Karpas-422 (cell line): ENCODE measurements at regions not wholly inside any gene's neighbourhood (a gene's known extent, or its start where the extent isn't known, plus 50 kb on each side); places are given as distances from the start of the nearest gene placed in this dataset.

Source experiments
- DNase-seq: peaks from one replicate; pipeline ENCODE4 v3.0.0-alpha.2; 2015
- H2AFZ ChIP-seq: fragments of 200-600 bp; sonication (generic); 2 replicates; pipeline ENCODE4 v1.6.1; 2014; ENCODE audit warnings: antibody characterized with exemption, low read length, mixed read lengths
- H3K27ac ChIP-seq: fragments of 200-600 bp; sonication (generic); 2 replicates; pipeline ENCODE4 v1.5.1; 2014; ENCODE audit warnings: mild to moderate bottlenecking, low read length, moderate library complexity
- H3K27me3 ChIP-seq: fragments of 200-600 bp; sonication (generic); 2 replicates; pipeline ENCODE4 v1.6.1; 2014; ENCODE audit warnings: low read length, mixed read lengths
- H3K36me3 ChIP-seq: fragments of 200-600 bp; sonication (generic); 2 replicates; pipeline ENCODE4 v1.6.1; 2014; ENCODE audit warnings: low read length, mixed read lengths; ENCODE audit not compliant: insufficient read depth
- H3K4me1 ChIP-seq: fragments of 200-600 bp; sonication (generic); 2 replicates; pipeline ENCODE4 v1.6.1; 2014; ENCODE audit warnings: mild to moderate bottlenecking, low read length, mixed read lengths
- H3K4me2 ChIP-seq: fragments of 200-600 bp; sonication (generic); 2 replicates; pipeline ENCODE4 v1.6.1; 2014; ENCODE audit warnings: low read length, low read depth, mild to moderate bottlenecking; ENCODE audit not compliant: poor library complexity, severe bottlenecking
- H3K4me3 ChIP-seq: fragments of 200-600 bp; sonication (generic); 2 replicates; pipeline ENCODE4 v1.5.1; 2014; ENCODE audit warnings: mild to moderate bottlenecking, antibody characterized with exemption, low read length, mixed read lengths
- H3K79me2 ChIP-seq: fragments of 200-600 bp; sonication (generic); 2 replicates; pipeline ENCODE4 v1.6.1; 2014; ENCODE audit warnings: mild to moderate bottlenecking, low read length, mixed read lengths
- H3K9ac ChIP-seq: fragments of 200-600 bp; sonication (generic); 2 replicates; pipeline ENCODE4 v1.6.0; 2014; ENCODE audit warnings: low read length
- H3K9me2 ChIP-seq: fragments of 200-600 bp; sonication (generic), shearing (Covaris generic); replicated peaks from 2 replicates; pipeline ENCODE4 v1.6.0; 2014; ENCODE audit warnings: mild to moderate bottlenecking, low read length, moderate library complexity; ENCODE audit not compliant: insufficient read depth
- H3K9me3 ChIP-seq: fragments of 300-700, 200-600 bp; sonication (generic); 2 replicates; pipeline ENCODE4 v1.6.1; 2014; ENCODE audit warnings: low read length, mixed read lengths
- H4K20me1 ChIP-seq: fragments of 200-600 bp; sonication (generic); 2 replicates; pipeline ENCODE4 v1.6.1; 2014; ENCODE audit warnings: mild to moderate bottlenecking, antibody characterized with exemption, low read length, low read depth; ENCODE audit not compliant: insufficient read depth

- no peak overlapping the region for H3K27ac ChIP-seq
- H3K9ac ChIP-seq = no peak overlapping the region
- no peak overlapping the region for H3K4me2 ChIP-seq
- no peak overlapping the region for H2AFZ ChIP-seq
- DNase-seq = no peak
- no peaks in the 10 kb centered on the region for H4K20me1 ChIP-seq
- no peaks in the 10 kb centered on the region for H3K36me3 ChIP-seq
- H3K9me2 ChIP-seq = no peaks in the 10 kb centered on the region
- no peaks in the 10 kb centered on the region for H3K27me3 ChIP-seq
- H3K4me3 ChIP-seq = no peak overlapping the region
- no peaks in the 10 kb centered on the region for H3K79me2 ChIP-seq
- no peaks in the 10 kb centered on the region for H3K9me3 ChIP-seq
- H3K4me1 ChIP-seq = no peaks in the 10 kb centered on the region
Observed at GRCh38 chr22:34855471-34855870, 210.5 kb upstream of the ISX start.

- Histone ChIP-seq H3K36me3 (no peaks in the 10 kb centered on the region), H2AFZ (no peak overlapping the region), H4K20me1 (no peaks in the 10 kb centered on the region), H3K27ac (no peak overlapping the region), H3K9ac (no peak overlapping the region), H3K9me3 (no peaks in the 10 kb centered on the region), H3K27me3 (no peaks in the 10 kb centered on the region), H3K4me2 (no peak overlapping the region), H3K79me2 (no peaks in the 10 kb centered on the region), H3K4me1 (no peaks in the 10 kb centered on the region), H3K4me3 (no peak overlapping the region), H3K9me2 (no peaks in the 10 kb centered on the region)
- no peak for DNase-seq
Observed at GRCh38 chr22:34858066-34858465, 207.9 kb upstream of the ISX start.

- Histone ChIP-seq H4K20me1 (no peaks in the 10 kb centered on the region), H3K4me2 (no peak overlapping the region), H3K27me3 (no peaks in the 10 kb centered on the region), H3K9ac (no peak overlapping the region), H3K9me3 (no peaks in the 10 kb centered on the region), H2AFZ (no peak overlapping the region), H3K9me2 (no peaks in the 10 kb centered on the region), H3K79me2 (no peaks in the 10 kb centered on the region), H3K27ac (no peak overlapping the region), H3K4me3 (no peak overlapping the region), H3K36me3 (no peaks in the 10 kb centered on the region), H3K4me1 (no peaks in the 10 kb centered on the region)
- DNase-seq = no peak
Observed at GRCh38 chr22:34861787-34862186, 204.2 kb upstream of the ISX start.

- Histone ChIP-seq H3K27ac (no peak overlapping the region), H3K27me3 (no peaks in the 10 kb centered on the region)
Observed at GRCh38 chr22:34866081-34866480, 199.9 kb upstream of the ISX start.

GRCh38 chr22:34866495-34867131 lies 199.3 kb upstream of the ISX start:
- H3K27ac ChIP-seq = no peak overlapping the region
- H3K27me3 ChIP-seq = no peaks in the 10 kb centered on the region
- H2AFZ ChIP-seq = no peak overlapping the region
- H3K79me2 ChIP-seq = no peaks in the 10 kb centered on the region
- H3K9ac ChIP-seq = no peak overlapping the region
- no peak overlapping the region for H3K4me2 ChIP-seq
- no peaks in the 10 kb centered on the region for H3K9me2 ChIP-seq
- H3K9me3 ChIP-seq = no peaks in the 10 kb centered on the region
- peak; percentile 9 for DNase-seq
- no peaks in the 10 kb centered on the region for H4K20me1 ChIP-seq
- no peak overlapping the region for H3K4me3 ChIP-seq
- H3K36me3 ChIP-seq = no peaks in the 10 kb centered on the region
- no peaks in the 10 kb centered on the region for H3K4me1 ChIP-seq

More at GRCh38 chr22:34866081-34866480, 199.9 kb upstream of the ISX start:
- no peaks in the 10 kb centered on the region for H3K36me3 ChIP-seq
- DNase-seq = no peak
- no peak overlapping the region for H3K4me3 ChIP-seq
- H3K9me3 ChIP-seq = no peaks in the 10 kb centered on the region
- H2AFZ ChIP-seq = no peak overlapping the region
- no peak overlapping the region for H3K4me2 ChIP-seq
- no peaks in the 10 kb centered on the region for H3K9me2 ChIP-seq
- no peaks in the 10 kb centered on the region for H4K20me1 ChIP-seq
- no peaks in the 10 kb centered on the region for H3K79me2 ChIP-seq
- H3K9ac ChIP-seq = no peak overlapping the region
- no peaks in the 10 kb centered on the region for H3K4me1 ChIP-seq

- no peak overlapping the region for H3K4me2 ChIP-seq
- H3K4me1 ChIP-seq = no peaks in the 10 kb centered on the region
- H3K27me3 ChIP-seq = no peaks in the 10 kb centered on the region; the same call in 1 of the 2 replicates
- no peaks in the 10 kb centered on the region for H3K79me2 ChIP-seq
- H4K20me1 ChIP-seq = no peaks in the 10 kb centered on the region
- no peak overlapping the region for H3K4me3 ChIP-seq
- H3K9me3 ChIP-seq = no peaks in the 10 kb centered on the region; the same call in 1 of the 2 replicates
- no peak overlapping the region for H3K27ac ChIP-seq
- no peaks in the 10 kb centered on the region for H3K36me3 ChIP-seq
- no peak for DNase-seq
- H3K9me2 ChIP-seq = no peaks in the 10 kb centered on the region
- no peak overlapping the region for H3K9ac ChIP-seq
- H2AFZ ChIP-seq = no peak overlapping the region
Observed at GRCh38 chr22:34877506-34877905, 188.5 kb upstream of the ISX start.

- Histone ChIP-seq H4K20me1 (no peaks in the 10 kb centered on the region), H3K4me3 (no peak overlapping the region), H3K27me3 (no peaks in the 10 kb centered on the region; the same call in 1 of the 2 replicates), H3K36me3 (no peaks in the 10 kb centered on the region), H3K4me1 (no peaks in the 10 kb centered on the region), H3K27ac (no peak overlapping the region), H3K9me3 (no peaks in the 10 kb centered on the region), H3K4me2 (no peak overlapping the region), H2AFZ (no peak overlapping the region), H3K9ac (no peak overlapping the region), H3K9me2 (no peaks in the 10 kb centered on the region), H3K79me2 (no peaks in the 10 kb centered on the region)
- no peak for DNase-seq
Observed at GRCh38 chr22:34878171-34878570, 187.8 kb upstream of the ISX start.

- H2AFZ ChIP-seq = no peak overlapping the region
- no peak overlapping the region for H3K4me2 ChIP-seq
- H3K36me3 ChIP-seq = no peaks in the 10 kb centered on the region
- H3K4me1 ChIP-seq = no peaks in the 10 kb centered on the region
- no peak for DNase-seq
- no peak overlapping the region for H3K4me3 ChIP-seq
- no peaks in the 10 kb centered on the region for H3K9me2 ChIP-seq
- no peak overlapping the region for H3K9ac ChIP-seq
- H3K27me3 ChIP-seq = no peaks in the 10 kb centered on the region; the same call in 1 of the 2 replicates
- no peaks in the 10 kb centered on the region for H4K20me1 ChIP-seq
- H3K9me3 ChIP-seq = no peaks in the 10 kb centered on the region
- H3K27ac ChIP-seq = no peak overlapping the region
- H3K79me2 ChIP-seq = no peaks in the 10 kb centered on the region
Observed at GRCh38 chr22:34879001-34879400, 187.0 kb upstream of the ISX start.
